Chondrocyte (in vitro differentiated cells): ENCODE measurements at regions not wholly inside any gene's neighbourhood (a gene's known extent, or its start where the extent isn't known, plus 50 kb on each side); places are given as distances from the start of the nearest gene placed in this dataset.

Experiments used
- DNase-seq: peaks from one replicate; pipeline ENCODE4 v3.0.0; 2021; ENCODE audit warnings: mixed read lengths, low spot score
- H3K27ac Mint-ChIP-seq: one replicate; pipeline ENCODE4 v1.8.0; 2021; ENCODE audit warnings: mild to moderate bottlenecking, moderate library complexity, mixed read lengths; ENCODE audit not compliant: unreplicated experiment
- H3K27me3 Mint-ChIP-seq: 2 replicates; pipeline ENCODE4 v1.8.0; 2021; ENCODE audit warnings: low read depth, mixed read lengths
- H3K36me3 Mint-ChIP-seq: 2 replicates; pipeline ENCODE4 v1.8.0; 2021; ENCODE audit warnings: low read depth, mixed read lengths
- H3K4me1 Mint-ChIP-seq: 2 replicates; pipeline ENCODE4 v1.8.0; 2021; ENCODE audit warnings: low read depth, mild to moderate bottlenecking, mixed read lengths
- H3K4me3 Mint-ChIP-seq: one replicate; pipeline ENCODE4 v1.8.0; 2021; ENCODE audit warnings: mild to moderate bottlenecking, moderate library complexity, mixed read lengths; ENCODE audit not compliant: unreplicated experiment
- H3K9me3 Mint-ChIP-seq: 2 replicates; pipeline ENCODE4 v1.8.0; 2021; ENCODE audit warnings: low read depth, mixed read lengths
- TF ChIP-seq, protein P1 (sequence below): fragments of 200-600 bp; sonication (generic); IDR thresholded peaks from 2 replicates; pipeline ENCODE4 v1.5.0; 2021; ENCODE audit warnings: antibody characterized with exemption, mild to moderate bottlenecking, moderate library complexity

- Mint-ChIP-seq H3K36me3 (no peaks in the 10 kb centered on the region), H3K4me1 (no peaks in the 10 kb centered on the region), H3K9me3 (peaks cover 6% of the 10 kb centered on the region), H3K27ac (no peak overlapping the region), H3K4me3 (no peak overlapping the region), H3K27me3 (peaks cover 9% of the 10 kb centered on the region)
- no peak for DNase-seq
- TF ChIP-seq, protein P1, sequence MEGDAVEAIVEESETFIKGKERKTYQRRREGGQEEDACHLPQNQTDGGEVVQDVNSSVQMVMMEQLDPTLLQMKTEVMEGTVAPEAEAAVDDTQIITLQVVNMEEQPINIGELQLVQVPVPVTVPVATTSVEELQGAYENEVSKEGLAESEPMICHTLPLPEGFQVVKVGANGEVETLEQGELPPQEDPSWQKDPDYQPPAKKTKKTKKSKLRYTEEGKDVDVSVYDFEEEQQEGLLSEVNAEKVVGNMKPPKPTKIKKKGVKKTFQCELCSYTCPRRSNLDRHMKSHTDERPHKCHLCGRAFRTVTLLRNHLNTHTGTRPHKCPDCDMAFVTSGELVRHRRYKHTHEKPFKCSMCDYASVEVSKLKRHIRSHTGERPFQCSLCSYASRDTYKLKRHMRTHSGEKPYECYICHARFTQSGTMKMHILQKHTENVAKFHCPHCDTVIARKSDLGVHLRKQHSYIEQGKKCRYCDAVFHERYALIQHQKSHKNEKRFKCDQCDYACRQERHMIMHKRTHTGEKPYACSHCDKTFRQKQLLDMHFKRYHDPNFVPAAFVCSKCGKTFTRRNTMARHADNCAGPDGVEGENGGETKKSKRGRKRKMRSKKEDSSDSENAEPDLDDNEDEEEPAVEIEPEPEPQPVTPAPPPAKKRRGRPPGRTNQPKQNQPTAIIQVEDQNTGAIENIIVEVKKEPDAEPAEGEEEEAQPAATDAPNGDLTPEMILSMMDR = no peak
These were observed 244.5 kb upstream of the REG3G start for GRCh38 chr2:78780864-78781583.

GRCh38 chr2:78782196-78782595 is 243.3 kb upstream of the REG3G start:
- TF ChIP-seq, protein P1 = no peak
- Mint-ChIP-seq H3K9me3 (peaks cover 6% of the 10 kb centered on the region), H3K4me1 (no peaks in the 10 kb centered on the region), H3K4me3 (no peak overlapping the region), H3K27ac (no peak overlapping the region), H3K27me3 (no peaks in the 10 kb centered on the region), H3K36me3 (no peaks in the 10 kb centered on the region)
- no peak for DNase-seq

- TF ChIP-seq, protein P1 = no peak
- H3K27me3 Mint-ChIP-seq = peaks cover 2% of the 10 kb centered on the region
- no peak overlapping the region for H3K27ac Mint-ChIP-seq
These were observed 213.4 kb upstream of the REG3G start for GRCh38 chr2:78811955-78812610.

GRCh38 chr2:78814331-78814986 is 211.0 kb upstream of the REG3G start:
- H3K27me3 Mint-ChIP-seq = peaks cover 2% of the 10 kb centered on the region
- no peaks in the 10 kb centered on the region for H3K4me1 Mint-ChIP-seq
- H3K27ac Mint-ChIP-seq = no peak overlapping the region
- H3K36me3 Mint-ChIP-seq = no peaks in the 10 kb centered on the region
- no peak for DNase-seq
- H3K4me3 Mint-ChIP-seq = no peak overlapping the region
- H3K9me3 Mint-ChIP-seq = no peaks in the 10 kb centered on the region
- TF ChIP-seq, protein P1 = no peak

More at GRCh38 chr2:78811955-78812610, 213.4 kb upstream of the REG3G start:
- Mint-ChIP-seq H3K9me3 (no peaks in the 10 kb centered on the region), H3K4me1 (no peaks in the 10 kb centered on the region), H3K4me3 (no peak overlapping the region), H3K36me3 (no peaks in the 10 kb centered on the region)
- DNase-seq = no peak

GRCh38 chr2:78817430-78817829 is 208.1 kb upstream of the REG3G start:
- DNase-seq = no peak
- no peaks in the 10 kb centered on the region for H3K27me3 Mint-ChIP-seq
- H3K9me3 Mint-ChIP-seq = no peaks in the 10 kb centered on the region
- H3K4me1 Mint-ChIP-seq = no peaks in the 10 kb centered on the region
- H3K4me3 Mint-ChIP-seq = no peak overlapping the region
- TF ChIP-seq, protein P1 = no peak
- H3K36me3 Mint-ChIP-seq = no peaks in the 10 kb centered on the region
- no peak overlapping the region for H3K27ac Mint-ChIP-seq
